SK-N-MC (cell line): ENCODE measurements at regions not wholly inside any gene's neighbourhood (a gene's known extent, or its start where the extent isn't known, plus 50 kb on each side); places are given as distances from the start of the nearest gene placed in this dataset.

Source experiments
- EZH2 ChIP-seq: fragments of 200-600 bp; sonication (generic); IDR thresholded peaks from one replicate; pipeline ENCODE4 v1.6.1; 2017; ENCODE audit warnings: antibody characterized with exemption
- FOXP2 ChIP-seq: optimal IDR thresholded peaks from 2 replicates; pipeline ENCODE3; 2011; ENCODE audit warnings: mild to moderate bottlenecking, moderate library complexity; ENCODE audit not compliant: insufficient read depth; ENCODE audit errors: extremely low read length, control extremely low read depth
- POLR2AphosphoS5 ChIP-seq: IDR thresholded peaks from 2 replicates; pipeline ENCODE4 v1.6.1; 2012; ENCODE audit warnings: mild to moderate bottlenecking, low read depth, low read length, borderline replicate concordance

GRCh38 chr18:32875625-32876024 lies 102.8 kb upstream of the KLHL14 start:
- TF ChIP-seq EZH2 (no peak), POLR2AphosphoS5 (no peak), FOXP2 (no peak)
